WTC11 (cell line): ENCODE measurements at regions not wholly inside any gene's neighbourhood (a gene's known extent, or its start where the extent isn't known, plus 50 kb on each side); places are given as distances from the start of the nearest gene placed in this dataset.

Experiments
- AFF4 ChIP-seq: sonication (generic); formaldehyde crosslinking; IDR thresholded peaks from 2 replicates; pipeline ENCODE4 v1.8.1; 2023; ENCODE audit warnings: mild to moderate bottlenecking, missing genetic modification reagents, borderline replicate concordance
- CTCF ChIP-seq: fragments of 200-600 bp; IDR thresholded peaks from 2 replicates; pipeline ENCODE4 v1.8.0; 2022; ENCODE audit warnings: antibody characterized with exemption
- ETV6 ChIP-seq: sonication (generic); formaldehyde crosslinking; IDR thresholded peaks from 2 replicates; pipeline ENCODE4 v1.8.1; 2022; ENCODE audit warnings: mild to moderate bottlenecking, missing genetic modification reagents
- HMGA2 ChIP-seq: fragments of 250-450 bp; sonication (Bioruptor Pico); IDR thresholded peaks from 2 replicates; pipeline ENCODE4 v1.4.0; 2021; ENCODE audit warnings: mild to moderate bottlenecking, moderate library complexity
- NFYB ChIP-seq: sonication (generic); formaldehyde crosslinking; conservative IDR thresholded peaks from 2 replicates; pipeline ENCODE4 v1.8.0; 2022; ENCODE audit warnings: low read depth, missing genetic modification reagents
- ZBTB21 ChIP-seq: sonication (generic); formaldehyde crosslinking; IDR thresholded peaks from 2 replicates; pipeline ENCODE4 v1.8.1; 2023; ENCODE audit warnings: mild to moderate bottlenecking, missing genetic modification reagents, borderline replicate concordance
- ZSCAN18 ChIP-seq: fragments of 250-450 bp; sonication (Bioruptor Pico); IDR thresholded peaks from 2 replicates; pipeline ENCODE4 v2.1.2; 2022; ENCODE audit warnings: mild to moderate bottlenecking, moderate library complexity

- TF ChIP-seq HMGA2 (CRISPR knock-in tag) (no peak), ETV6 (no peak), CTCF (no peak), NFYB (CRISPR knock-in tag) (no peak), ZSCAN18 (CRISPR knock-in tag) (no peak), AFF4 (CRISPR knock-in tag) (no peak), ZBTB21 (CRISPR knock-in tag) (no peak)
These were observed 268.2 kb downstream of the FAM181B start for GRCh38 chr11:82465481-82465880.
